GM20000 (cell line): ENCODE measurements at regions not wholly inside any gene's neighbourhood (a gene's known extent, or its start where the extent isn't known, plus 50 kb on each side); places are given as distances from the start of the nearest gene placed in this dataset.

ENCODE experiments used
- DNase-seq: peaks from one replicate; pipeline ENCODE4 v3.0.0; 2012; ENCODE audit warnings: low spot score
- TF ChIP-seq, protein P1 (sequence below): IDR thresholded peaks from 2 replicates; pipeline ENCODE4 v1.5.1; 2012; ENCODE audit warnings: mild to moderate bottlenecking, control low read depth; ENCODE audit errors: extremely low read depth, missing control alignments

DNA sequence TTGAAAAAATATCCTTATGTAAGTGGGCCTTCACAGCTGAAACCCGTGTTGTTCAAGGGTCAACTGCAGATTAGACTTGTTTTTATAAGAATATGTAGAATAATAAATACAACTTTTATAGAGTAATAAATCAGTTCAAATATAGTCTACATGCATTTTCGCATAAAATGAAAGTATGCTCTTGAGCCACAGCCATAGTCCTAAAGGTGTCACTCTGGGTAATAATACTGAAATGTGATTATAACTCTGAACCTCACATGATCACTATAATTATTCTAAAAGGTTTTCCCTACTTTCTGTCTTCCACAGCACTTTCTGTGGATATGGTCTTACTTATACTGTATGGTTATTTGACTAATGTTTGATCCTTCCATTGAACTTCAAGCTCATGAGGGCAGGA, 185.8 kb downstream of the SLC6A15 start:
- TF ChIP-seq, protein P1, sequence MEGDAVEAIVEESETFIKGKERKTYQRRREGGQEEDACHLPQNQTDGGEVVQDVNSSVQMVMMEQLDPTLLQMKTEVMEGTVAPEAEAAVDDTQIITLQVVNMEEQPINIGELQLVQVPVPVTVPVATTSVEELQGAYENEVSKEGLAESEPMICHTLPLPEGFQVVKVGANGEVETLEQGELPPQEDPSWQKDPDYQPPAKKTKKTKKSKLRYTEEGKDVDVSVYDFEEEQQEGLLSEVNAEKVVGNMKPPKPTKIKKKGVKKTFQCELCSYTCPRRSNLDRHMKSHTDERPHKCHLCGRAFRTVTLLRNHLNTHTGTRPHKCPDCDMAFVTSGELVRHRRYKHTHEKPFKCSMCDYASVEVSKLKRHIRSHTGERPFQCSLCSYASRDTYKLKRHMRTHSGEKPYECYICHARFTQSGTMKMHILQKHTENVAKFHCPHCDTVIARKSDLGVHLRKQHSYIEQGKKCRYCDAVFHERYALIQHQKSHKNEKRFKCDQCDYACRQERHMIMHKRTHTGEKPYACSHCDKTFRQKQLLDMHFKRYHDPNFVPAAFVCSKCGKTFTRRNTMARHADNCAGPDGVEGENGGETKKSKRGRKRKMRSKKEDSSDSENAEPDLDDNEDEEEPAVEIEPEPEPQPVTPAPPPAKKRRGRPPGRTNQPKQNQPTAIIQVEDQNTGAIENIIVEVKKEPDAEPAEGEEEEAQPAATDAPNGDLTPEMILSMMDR, result no peak
- no peak for DNase-seq

DNA sequence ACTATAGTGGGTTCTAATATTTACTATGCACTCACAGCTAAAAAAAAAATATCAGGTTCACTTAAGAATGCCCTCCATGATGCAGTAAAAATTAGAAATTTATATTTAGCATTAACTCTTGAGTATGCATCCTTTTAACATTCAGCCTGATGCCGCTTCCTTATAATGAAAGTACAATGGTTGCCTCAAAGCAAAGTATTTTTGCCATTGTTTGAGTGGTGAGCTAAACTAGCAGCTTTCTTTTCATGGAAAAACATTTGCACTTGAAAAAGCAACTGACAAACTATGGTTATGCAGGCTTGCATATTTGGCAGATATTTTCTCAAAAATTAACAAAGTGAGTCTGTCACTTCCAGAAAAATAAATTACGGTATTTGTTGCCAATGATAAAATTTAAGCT, 188.6 kb downstream of the SLC6A15 start:
- no peak for DNase-seq
- TF ChIP-seq, protein P1, result no peak

DNA sequence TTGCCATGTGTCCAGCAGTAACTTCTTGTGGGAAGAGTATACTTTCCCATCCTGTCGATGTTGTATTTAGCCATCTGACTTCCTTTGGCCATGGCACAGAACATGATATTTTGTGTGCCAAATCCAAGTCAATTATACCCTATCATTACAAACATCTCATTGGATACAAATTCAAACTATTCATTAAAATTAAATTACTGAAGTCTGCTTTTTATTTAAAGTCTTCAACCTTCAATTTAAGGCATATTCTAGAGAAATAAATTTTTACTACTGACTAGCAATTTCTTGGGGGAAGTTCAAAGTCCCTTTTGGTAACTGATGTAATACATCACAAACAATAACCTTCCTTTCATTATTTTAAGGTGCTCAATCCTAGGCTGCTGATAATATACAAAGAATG, 192.6 kb downstream of the SLC6A15 start:
- DNase-seq, result no peak
- TF ChIP-seq, protein P1, result no peak

DNA sequence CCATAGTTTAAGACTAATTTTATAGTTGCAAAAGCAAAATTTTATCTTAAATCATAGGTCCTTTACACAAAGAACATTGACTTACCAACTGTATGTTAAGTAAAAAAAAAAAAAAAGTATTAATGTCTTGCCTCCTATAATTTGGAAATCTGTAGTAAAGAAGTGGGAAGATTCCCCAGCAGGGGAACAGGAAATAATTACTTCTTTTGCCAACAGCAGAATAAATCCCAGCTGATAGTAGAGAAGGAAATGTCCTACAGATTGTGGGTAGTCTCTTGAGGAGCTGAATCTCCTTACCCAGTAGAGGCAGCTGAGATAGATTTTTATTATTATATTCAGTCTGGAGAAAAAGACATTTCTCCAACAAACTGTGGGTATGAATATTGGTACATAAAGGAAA, 193.7 kb downstream of the SLC6A15 start:
- DNase-seq, result no peak
- TF ChIP-seq, protein P1, result no peak

DNA sequence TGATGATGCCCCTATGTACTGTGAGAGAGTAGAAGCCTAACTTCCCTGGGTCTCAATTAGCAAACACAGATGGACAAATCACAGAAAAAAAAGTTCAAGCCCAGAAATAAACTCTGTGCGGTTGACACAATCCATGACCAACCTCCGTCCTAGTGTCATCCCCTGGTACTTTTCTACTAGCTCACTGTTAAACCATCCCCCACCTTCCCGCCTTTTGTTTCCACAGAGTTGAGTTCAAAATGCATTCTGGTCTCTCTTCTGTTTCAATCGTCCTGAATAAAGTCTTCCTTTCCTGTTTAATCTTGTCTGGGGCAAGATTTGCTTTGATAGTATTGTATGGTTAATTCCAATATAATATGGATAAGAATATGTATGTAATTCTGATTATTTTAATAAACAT, 199.9 kb downstream of the SLC6A15 start:
- TF ChIP-seq, protein P1, result no peak
- no peak for DNase-seq

DNA sequence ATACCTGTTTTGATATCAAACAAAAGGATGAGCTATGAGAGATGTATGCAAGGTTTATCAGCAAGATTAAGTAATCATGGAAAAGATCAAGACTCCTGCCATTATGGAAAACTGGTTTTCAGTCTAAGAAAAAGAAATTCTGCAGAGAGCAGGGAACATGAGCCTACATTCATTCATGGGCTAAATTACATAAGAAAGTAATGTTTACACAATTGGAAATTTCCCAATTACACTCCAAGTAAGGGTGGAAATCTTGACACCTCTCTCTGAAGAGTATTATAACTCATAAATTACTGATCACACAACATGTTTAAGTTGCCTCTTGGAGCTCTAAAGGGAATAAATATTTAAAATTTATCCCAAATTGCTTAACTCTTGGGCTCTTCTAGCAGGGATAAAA, 206.2 kb downstream of the SLC6A15 start:
- TF ChIP-seq, protein P1, result no peak
- DNase-seq, result no peak

DNA sequence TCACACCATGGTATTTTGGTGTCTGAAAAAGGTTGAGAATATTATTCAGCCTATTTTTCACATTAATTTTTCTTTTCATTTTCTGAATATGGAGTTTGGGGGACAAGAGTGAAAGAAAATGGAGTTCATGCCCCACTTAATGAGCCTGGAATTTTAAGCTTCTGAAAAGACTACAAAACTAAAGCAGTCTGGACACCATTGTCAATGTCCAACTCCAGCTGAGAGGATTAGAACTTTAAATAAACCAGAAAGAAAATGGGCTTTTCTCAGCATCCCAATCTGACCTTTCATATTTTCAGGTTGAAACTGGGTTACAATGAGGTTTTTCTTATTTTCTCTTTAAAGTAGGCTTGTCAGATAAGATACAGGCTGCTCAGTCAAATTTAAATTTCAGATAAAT, 207.7 kb downstream of the SLC6A15 start:
- no peak for DNase-seq
- TF ChIP-seq, protein P1, result no peak

DNA sequence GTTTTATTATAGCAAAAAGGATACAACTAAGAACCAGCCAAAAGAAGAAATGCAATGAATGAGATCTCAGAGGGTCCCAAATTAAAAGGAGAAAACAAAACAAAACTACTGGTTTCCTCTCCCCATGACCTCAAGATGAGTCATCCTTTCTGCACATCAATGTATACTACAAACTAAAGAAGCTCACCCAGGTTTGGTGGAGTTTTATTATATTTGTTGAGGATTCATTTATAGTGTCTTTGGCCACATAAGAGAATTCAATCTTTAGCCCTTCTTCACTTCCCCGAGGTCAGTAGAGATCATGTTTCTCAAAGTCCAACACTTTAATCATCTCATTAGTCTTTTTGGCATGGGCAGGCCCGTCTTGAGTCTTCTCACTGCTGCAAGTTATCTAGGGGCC, 210.6 kb downstream of the SLC6A15 start:
- DNase-seq, result no peak
- TF ChIP-seq, protein P1, result no peak
